Activated T-cell treated with anti-CD3 and anti-CD28 coated beads, Interleukin-2, amount 50 U/mL, for 48 hours (primary cell): ENCODE measurements at regions not wholly inside any gene's neighbourhood (a gene's known extent, or its start where the extent isn't known, plus 50 kb on each side); places are given as distances from the start of the nearest gene placed in this dataset.

Experiments used
- DNase-seq, 2 experiments: peaks; one replicate each; pipeline ENCODE4 v3.0.0-alpha.2; 2020

DNA sequence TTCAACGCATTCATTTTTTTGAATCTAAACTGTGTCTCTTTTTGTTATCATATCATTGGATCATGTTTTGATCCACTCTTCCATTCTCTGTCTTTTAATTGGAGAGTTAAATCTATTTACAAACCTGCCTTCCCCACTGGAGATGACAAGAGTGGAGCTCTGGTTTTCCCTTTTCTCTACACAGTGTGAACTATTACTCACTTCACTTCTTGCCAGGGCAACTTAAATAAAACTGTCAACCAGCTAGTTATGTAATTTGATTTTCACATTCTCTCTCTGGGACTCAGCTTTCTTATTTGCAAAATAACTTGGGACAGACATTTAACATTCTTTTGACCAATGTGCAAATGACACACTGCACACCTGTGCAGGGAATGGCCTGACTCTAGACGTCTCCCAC lies 230.8 kb upstream of the CST7 start:
- no peak for DNase-seq

DNA sequence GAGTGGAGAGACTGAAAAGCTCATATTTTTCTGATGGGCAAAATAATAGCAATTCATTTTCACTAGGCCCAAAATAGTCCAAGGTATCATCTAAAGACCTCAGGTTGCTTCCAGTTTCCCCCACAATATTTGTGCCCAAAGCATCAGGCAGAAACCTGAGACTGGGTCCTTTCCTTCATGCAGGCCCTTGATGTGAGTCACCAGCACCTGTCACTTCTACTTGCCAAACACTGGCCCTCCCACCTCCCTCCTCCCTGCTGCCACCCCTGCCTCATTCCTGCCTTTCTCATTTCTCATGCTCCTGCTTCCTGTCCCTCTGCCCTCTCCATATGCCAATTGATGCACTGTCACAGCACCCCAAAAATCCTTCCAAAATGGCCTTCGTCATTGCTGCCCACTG lies 230.4 kb upstream of the CST7 start:
- no peak for DNase-seq

- DNase-seq = no peak
Observed at GRCh38 chr20:24720957-24721356, 228.1 kb upstream of the CST7 start.

DNA sequence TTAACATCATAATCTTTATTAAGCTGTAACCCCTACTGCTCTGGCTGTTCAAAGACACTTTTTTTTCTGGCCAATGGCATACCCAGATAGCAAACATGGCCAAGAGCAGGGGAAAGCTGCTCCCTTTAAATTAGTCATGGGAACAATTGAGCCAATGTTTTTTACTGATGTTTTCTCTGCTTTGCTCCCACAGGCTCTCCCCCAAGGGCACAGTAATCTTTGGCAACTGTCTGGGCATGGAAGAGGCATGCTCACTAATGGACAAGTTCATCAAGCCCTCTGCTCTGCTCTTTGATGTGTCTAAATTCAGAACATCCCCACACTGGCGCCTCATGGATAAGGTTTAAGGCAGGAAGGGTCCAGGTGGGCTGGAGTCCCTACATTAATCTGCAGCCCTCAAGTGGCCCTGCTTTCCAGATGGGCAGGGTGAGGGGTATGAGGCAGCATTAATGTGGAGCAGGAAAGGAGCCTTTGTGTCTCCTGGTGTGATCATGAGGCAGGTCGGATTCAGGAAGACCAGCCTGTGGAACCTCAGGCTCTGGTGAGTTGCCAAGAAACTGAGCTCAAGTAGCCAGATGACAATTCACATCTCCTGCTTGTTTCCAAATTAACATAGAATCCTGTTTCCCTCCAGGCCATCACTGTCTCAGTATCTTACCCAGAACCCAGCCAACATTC lies 227.0 kb upstream of the CST7 start:
- no peak for DNase-seq

GRCh38 chr20:24722586-24722985 lies 226.5 kb upstream of the CST7 start:
- no peak for DNase-seq

DNA sequence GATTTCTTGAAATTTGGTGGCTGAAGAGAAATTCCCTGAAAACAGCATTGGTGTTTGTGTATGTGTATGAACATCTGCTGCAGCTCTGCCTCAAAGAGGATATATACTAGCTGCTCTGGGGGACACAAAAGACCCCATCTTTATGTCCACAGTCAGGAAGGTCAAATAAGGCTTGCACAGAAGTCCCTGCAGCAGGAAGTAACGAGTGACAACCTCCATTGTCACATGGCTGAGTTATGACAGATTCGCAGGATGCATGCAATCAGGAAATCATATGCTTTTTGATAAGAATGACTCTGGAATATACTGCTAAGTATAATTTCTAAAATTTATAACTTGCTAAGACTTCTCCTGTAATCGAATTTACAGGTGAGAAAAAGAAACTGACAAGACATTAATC lies 225.9 kb upstream of the CST7 start:
- peak in 1 of 2 experiments; percentile 4 for DNase-seq

DNA sequence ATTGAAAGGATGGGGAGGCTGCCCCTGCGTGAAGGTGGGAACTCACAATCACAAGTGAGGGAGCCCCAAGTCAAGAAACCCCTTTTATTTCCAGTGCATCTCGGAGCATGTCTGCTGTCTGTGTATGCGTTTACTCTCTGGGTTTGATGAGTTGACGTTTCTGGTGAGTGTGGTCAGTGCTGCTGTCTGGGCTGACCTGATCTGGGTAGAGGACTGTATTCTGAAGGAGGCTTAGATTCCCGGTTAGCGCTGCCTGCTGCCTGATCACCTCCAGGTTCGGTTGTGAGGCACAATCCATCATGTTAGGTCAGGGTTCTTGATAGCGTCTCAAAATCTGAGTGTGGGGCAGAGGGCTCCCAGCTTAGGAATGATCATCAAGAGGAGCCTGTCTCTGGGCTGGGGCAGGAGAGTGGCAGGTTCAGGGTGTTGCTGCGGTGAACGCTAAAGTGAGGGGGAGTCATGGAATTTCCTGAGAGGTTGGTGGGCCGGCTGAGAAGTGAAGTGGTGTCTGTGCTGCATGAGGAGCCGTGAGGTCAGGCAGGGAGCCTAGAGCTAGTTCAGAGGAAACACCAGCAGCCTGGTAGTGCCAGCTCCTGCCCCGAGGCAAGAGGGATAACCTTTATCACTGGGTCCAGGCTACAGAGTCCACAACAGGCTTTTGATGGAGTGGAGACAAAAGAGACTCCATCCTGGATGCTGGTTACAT lies 225.3 kb upstream of the CST7 start:
- DNase-seq = peak in 1 of 2 experiments; percentile 9

DNA sequence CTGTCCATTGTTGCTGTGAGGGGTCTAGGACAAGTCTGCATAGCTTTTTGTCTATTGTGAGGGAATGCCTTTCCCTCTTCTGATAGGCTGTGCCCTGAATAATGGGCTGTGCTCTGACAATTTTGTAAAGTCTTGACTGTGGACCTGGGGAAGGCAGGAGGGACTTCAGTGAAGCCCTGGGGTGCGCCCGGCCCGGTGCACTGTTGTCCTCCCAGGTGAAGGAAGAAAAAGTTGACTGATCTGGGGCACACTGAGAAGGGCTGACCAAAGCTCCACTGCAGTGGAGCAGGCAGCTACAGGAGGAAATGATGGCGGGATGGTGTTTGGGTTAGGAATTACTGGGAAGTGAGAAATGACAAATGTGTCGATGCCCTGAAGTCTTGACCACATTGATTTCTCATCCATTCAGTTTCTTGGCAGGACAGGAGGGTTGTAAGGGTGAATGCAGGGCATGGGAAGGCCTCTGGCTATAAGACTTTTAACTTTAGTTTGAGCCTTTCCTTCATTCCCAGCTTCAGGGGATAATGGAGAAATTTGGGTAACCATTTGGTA lies 224.0 kb upstream of the CST7 start:
- DNase-seq = no peak

DNA sequence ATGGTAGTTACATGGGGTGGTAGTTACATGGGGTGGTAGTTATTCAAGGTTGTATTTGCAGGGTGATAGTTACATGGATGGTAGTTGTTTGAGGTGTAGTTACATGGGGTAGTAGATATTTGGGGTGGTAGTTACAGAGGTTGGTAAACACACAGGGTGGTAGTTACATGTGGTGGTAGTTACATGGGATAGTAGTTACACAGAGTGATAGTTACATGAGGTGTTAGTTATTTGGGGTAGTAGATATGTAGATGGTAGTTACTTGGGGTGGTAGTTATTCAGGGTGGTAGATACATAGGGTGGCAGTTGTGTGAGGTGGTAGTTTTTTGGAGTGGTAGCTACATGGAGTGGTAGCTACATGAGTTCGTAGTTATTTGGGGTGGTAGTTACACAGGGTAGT lies 221.3 kb upstream of the CST7 start:
- no peak for DNase-seq

DNA sequence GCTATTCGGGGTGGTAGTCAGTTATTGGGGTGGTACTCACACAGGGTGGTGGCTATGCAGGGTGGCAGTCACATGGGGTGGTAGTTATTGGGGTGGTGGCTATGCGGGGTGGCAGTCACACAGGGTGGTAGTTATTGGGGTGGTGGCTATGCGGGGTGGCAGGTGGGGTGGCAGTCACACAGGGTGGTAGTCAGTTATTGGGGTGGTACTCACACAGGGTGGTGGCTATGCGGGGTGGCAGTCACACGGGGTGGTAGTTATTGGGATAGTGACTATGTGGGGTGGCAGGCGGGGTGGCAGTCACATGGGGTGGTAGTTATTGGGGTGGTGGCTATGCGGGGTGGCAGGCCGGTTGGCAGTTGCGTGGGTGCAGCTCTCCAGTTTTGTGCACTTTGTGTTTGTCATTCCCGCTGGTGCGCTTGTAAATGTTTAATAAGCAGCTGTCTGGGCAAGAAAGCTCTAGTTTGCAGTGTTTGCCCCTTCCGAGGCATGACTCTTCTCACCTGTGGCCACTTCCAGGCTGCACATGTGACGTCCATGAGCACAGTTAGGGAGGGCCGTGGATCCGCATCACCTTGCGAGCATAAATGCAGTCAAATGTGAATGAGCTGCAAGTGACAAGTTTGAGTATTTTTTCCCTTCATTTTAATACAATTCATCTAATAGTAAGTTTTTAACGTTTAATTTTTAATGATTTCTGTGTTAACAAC lies 219.0 kb upstream of the CST7 start:
- DNase-seq = no peak

DNA sequence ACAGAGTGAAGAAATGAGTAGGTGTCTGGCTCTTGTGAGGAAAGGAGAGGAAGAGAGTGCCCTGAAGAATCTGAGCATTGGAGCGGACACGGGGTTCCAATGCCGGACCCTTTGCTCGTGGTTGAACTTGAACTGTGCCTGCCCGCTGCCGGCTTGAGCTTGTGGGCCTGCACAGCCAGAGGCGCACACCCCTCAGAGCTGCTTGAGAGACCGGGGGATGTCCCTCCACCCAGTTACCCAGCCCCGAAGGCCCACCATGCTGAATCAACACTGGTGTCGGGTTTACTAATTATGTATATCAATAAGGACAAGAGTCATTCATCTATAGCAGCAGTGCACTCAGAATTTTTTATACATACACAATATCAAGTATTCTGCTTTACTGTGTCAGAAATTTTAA lies 218.3 kb upstream of the CST7 start:
- no peak for DNase-seq

DNA sequence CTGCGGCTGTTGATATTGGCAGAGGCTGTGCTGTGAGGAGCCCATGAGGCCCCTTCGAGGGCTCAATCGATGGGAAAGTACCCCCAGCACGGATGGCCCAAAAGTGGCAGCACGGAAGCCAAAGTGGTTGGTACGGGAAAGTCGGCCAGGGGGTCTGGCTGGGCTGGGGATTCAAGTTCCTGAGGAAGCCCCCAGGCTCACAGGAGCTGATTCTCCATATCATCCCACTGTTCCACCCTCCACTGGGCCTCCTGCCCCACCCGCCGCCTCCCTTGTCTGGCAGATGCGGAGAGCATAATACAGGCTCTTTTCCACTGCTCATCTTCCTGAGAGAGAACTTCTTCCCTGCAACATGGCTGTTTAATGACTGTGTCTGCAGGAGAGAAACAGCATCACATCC lies 217.8 kb upstream of the CST7 start:
- no peak for DNase-seq

DNA sequence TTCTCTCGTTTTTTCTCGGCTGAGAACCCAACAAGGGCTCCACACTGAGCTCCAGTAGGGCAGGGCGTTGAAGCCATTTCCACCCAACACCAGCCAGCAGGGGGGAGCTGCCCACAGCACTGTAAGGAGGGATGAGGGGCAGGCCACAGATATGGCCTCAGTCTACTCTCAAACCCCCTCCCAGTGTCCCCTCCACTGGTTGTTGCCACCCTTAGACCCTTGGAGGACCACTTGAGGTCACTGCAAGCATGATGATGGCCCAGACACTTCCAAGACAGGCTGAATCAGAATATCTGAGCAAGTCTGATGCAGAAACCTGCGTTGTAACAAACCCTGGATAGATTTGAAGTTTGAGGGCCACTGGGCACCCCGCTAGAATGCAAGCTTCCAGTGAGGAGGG lies 217.0 kb upstream of the CST7 start:
- DNase-seq = no peak

DNA sequence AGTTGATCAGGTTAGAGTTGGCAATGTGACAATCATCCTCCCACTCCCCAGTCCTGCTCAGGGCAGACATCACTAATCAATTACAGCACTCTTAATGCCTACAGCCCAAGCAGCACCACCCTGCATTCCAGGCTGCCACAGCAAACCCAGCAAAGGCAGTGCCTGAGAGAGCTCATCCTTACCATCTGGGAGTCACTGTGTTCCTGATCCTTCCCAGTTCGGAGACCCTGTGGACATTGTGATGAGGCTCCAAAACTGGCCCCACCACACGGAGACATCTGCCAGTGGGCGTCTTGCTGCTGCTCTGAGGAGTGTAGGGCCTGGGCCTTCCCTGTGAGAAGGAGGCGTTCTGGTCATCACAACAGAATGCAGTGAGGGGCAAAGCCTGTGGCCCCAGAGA lies 216.5 kb upstream of the CST7 start:
- DNase-seq = no peak

DNA sequence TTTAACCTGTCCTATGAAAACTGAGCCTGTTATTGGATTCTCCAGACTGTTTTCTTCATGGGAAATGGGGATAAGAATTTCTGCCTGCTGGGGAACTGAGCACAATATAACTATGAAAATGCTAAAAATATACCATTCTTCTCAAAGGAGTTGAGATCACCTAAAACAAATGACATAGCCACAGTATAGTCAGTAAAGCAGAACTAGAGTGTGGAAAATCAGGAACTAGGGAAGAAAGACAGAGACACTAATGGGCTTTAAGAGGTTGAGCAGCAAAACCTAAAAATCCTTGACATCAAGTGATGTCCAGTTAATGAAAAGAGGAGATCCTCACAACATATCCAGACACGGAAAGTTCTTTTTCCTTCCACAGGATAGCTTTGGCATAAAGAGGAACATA lies 215.7 kb upstream of the CST7 start:
- no peak for DNase-seq

DNA sequence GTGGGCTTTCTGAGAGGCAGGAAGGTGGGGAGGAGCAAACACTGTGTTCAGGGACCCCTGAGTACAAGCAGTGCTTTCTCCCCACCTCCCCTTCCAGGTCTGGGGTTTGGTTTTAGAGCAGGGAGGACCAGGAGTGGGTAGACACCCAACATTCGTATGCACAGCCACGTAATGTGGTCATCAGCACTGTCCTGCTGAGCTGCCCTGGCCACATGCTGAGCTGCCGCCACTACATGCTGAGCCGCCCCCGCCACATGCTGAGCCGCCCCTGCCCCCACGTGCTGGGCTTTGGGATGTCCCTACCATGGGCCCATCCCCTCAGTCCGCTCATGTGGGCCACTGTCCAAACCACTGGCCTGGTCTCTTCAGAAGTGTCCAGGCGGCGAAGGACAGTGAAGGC lies 214.9 kb upstream of the CST7 start:
- no peak for DNase-seq

- no peak for DNase-seq
Observed at GRCh38 chr20:24735263-24735662, 213.8 kb upstream of the CST7 start.

DNA sequence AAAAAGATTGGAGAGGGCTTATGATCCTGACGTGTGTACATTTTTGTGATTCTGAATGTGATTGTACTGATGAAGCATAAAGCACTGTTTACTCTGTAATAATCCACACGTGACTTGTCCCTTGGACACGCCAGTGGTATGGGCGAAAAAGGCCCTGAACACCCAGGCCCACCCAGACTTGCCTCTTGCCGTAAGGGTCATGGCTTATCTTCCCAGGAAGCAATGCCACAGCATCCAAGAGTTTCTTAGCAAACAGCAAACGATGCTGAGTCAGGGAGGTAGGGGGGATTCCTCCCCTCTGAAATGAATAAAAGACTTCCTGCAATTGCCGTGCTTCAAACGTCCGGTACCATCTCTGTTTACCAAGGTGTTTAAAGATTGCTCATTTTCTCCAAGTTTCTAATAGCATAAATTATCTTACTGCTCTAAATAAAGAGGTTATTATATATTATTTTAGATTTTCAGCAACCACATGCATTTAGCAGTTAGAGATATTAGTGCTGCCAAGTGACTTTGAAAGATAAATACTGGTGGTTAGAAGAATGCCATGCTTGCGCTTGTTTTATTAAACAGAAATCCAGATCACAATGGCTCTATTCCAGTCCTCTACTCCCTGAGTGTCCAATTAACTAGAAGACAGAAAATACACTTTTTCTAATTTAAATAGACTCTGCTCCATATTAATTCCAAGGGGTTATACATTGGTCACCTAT lies 212.8 kb upstream of the CST7 start:
- DNase-seq = no peak

DNA sequence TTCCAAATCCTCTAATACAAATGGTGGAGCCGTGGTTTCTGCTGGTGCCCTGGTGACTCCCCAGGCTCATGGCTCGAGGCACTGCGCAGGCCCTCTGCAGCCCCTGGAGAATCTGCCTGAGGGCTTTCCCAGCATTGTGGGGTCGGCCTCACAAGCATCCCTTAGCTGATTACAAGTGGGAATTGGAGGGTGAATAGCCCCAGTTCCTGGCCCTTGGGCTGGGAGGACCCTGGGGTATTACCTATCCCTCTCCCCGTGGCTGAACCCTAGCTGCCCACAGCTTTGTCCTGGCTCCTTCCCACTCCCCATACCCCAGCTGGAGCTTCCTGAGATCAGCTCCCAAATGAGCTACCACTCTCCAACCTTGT lies 212.2 kb upstream of the CST7 start:
- no peak for DNase-seq

GRCh38 chr20:24737212-24737850 lies 211.7 kb upstream of the CST7 start:
- no peak for DNase-seq

- DNase-seq = no peak
Observed at GRCh38 chr20:24738058-24738775, 210.9 kb upstream of the CST7 start.

- DNase-seq = peak in 1 of 2 experiments; percentile 25
Observed at GRCh38 chr20:24738981-24739633, 210.0 kb upstream of the CST7 start.
